HCT116 (cell line): ENCODE measurements at regions not wholly inside any gene's neighbourhood (a gene's known extent, or its start where the extent isn't known, plus 50 kb on each side); places are given as distances from the start of the nearest gene placed in this dataset.

Experiments used
- ATAC-seq: fragments of 200-7000 bp; cut with Tn5 transposase; 2 replicates; pipeline ENCODE4 v1.9.1; 2020; ENCODE audit warnings: mild to moderate bottlenecking, moderate library complexity
- BruUV-seq: library from RNA; stranded (reverse); fragments of 400-500 nt; replicated peaks from 2 replicates; lab custom pipeline; 2021; lab: Mats Ljungman, UMichigan
- CTCF ChIA-PET: fragments of 300-600 bp; sonication (Branson Sonifier 250); formaldehyde crosslinking; loops from one replicate; lab custom pipeline; 2021; ENCODE audit warnings: antibody characterized with exemption; lab: Charles Lee
- POLR2A ChIA-PET: fragments of 300-600, 350-600 bp; sonication (Branson Sonifier 250); formaldehyde crosslinking; loops from one replicate; lab custom pipeline; 2021; ENCODE audit warnings: antibody characterized with exemption; lab: Charles Lee
- RAD21 ChIA-PET, 2 experiments: fragments of 300-600 bp; sonication (Branson Sonifier 250); formaldehyde crosslinking; loops; one replicate each; lab custom pipeline; 2023; ENCODE audit warnings: low total read pairs in 2 of 2; ENCODE audit not compliant: uncharacterized antibody in 2 of 2, unreplicated experiment in 2 of 2, low non-redundant PET in 1 of 2; lab: Charles Lee
- DNase-seq: peaks from one replicate; pipeline ENCODE4 v3.0.0-alpha.2; 2010; ENCODE audit warnings: low read depth, low spot score
- H2AFZ ChIP-seq: fragments of 200-600 bp; shearing (Covaris generic), sonication (generic); 2 replicates; pipeline ENCODE4 v1.6.1; 2017; ENCODE audit warnings: low read depth, mixed run types, mixed read lengths, antibody characterized with exemption, low read length; ENCODE audit not compliant: poor library complexity, severe bottlenecking
- H3K27ac ChIP-seq: 2 replicates; pipeline ENCODE4 v1.5.1; 2012; ENCODE audit warnings: low read depth, low read length
- H3K27me3 ChIP-seq: fragments of 200-600 bp; sonication (generic); 2 replicates; pipeline ENCODE4 v1.6.1; 2016; ENCODE audit warnings: mixed run types, low read length, mixed read lengths; ENCODE audit not compliant: insufficient read depth
- H3K36me3 ChIP-seq, 2 experiments: fragments of 200-500 bp in 1 of 2; fragments of 200-600 bp in 1 of 2; sonication (Bioruptor generic) in 1 of 2; sonication (generic) in 1 of 2; 2 replicates each; pipeline versions ENCODE4 v1.5.1 to v1.6.1; 2014 to 2016; ENCODE audit warnings: low read length in 2 of 2, inconsistent platforms in 1 of 2, mixed read lengths in 1 of 2, mixed run types in 1 of 2; ENCODE audit not compliant: insufficient read depth in 2 of 2, control insufficient read depth in 1 of 2
- H3K4me1 ChIP-seq, 2 experiments: fragments of 200-600 bp in 1 of 2; sonication (generic) in 1 of 2; 2 replicates each; pipeline versions ENCODE4 v1.5.1 to v1.6.1; 2012 to 2017; ENCODE audit warnings: low read length in 2 of 2, inconsistent platforms in 1 of 2, mild to moderate bottlenecking in 1 of 2, mixed read lengths in 1 of 2, mixed run types in 1 of 2, moderate library complexity in 1 of 2; ENCODE audit not compliant: insufficient read depth in 2 of 2, control insufficient read depth in 1 of 2
- H3K4me2 ChIP-seq: fragments of 200-600 bp; sonication (generic); 2 replicates; pipeline ENCODE4 v1.6.1; 2017; ENCODE audit warnings: mixed run types, low read length, mixed read lengths
- H3K4me3 ChIP-seq, 2 experiments: fragments of 200-600 bp in 1 of 2; sonication (generic) in 1 of 2; replicated peaks in 1 of 2; 2 replicates each; pipeline ENCODE4 v1.5.1; 2011 to 2016; ENCODE audit warnings: low read length in 2 of 2, control low read depth in 1 of 2, low read depth in 1 of 2, mild to moderate bottlenecking in 1 of 2, mixed read lengths in 1 of 2, mixed run types in 1 of 2
- H3K79me2 ChIP-seq: fragments of 200-600 bp; sonication (generic); 2 replicates; pipeline ENCODE4 v1.6.1; 2017; ENCODE audit warnings: mild to moderate bottlenecking, mixed run types, low read length, moderate library complexity, mixed read lengths; ENCODE audit not compliant: insufficient read depth
- H3K9ac ChIP-seq: fragments of 200-600 bp; sonication (generic); 2 replicates; pipeline ENCODE4 v1.6.1; 2016; ENCODE audit warnings: low read length, mixed read lengths
- H3K9me2 ChIP-seq: fragments of 200-600 bp; sonication (generic), shearing (Covaris generic); 2 replicates; pipeline ENCODE4 v1.6.1; 2017; ENCODE audit warnings: mixed run types, mild to moderate bottlenecking, moderate library complexity; ENCODE audit not compliant: insufficient read depth
- H3K9me3 ChIP-seq, 2 experiments: fragments of 200-500 bp in 1 of 2; fragments of 200-600 bp in 1 of 2; sonication (Bioruptor generic) in 1 of 2; sonication (generic) in 1 of 2; 2 replicates each; pipeline ENCODE4 v1.6.1; 2014 to 2017; ENCODE audit warnings: low read length in 2 of 2, mixed read lengths in 2 of 2, inconsistent platforms in 1 of 2, low read depth in 1 of 2, mild to moderate bottlenecking in 1 of 2, mixed run types in 1 of 2, moderate library complexity in 1 of 2; ENCODE audit not compliant: control insufficient read depth in 1 of 2, insufficient read depth in 1 of 2
- H4K20me1 ChIP-seq: fragments of 200-600 bp; sonication (generic), shearing (Covaris generic); 2 replicates; pipeline ENCODE4 v1.6.1; 2017; ENCODE audit warnings: mixed run types, mild to moderate bottlenecking, moderate library complexity; ENCODE audit not compliant: insufficient read depth
- ELF1 ChIP-seq: IDR thresholded peaks from 2 replicates; pipeline ENCODE4 v1.6.1; 2012; ENCODE audit warnings: low read depth, borderline replicate concordance
- EZH2 ChIP-seq: fragments of 200-600 bp; sonication (generic); IDR thresholded peaks from 2 replicates; pipeline ENCODE4 v1.6.1; 2017; ENCODE audit warnings: antibody characterized with exemption, mixed run types
- EZH2phosphoT487 ChIP-seq: fragments of 200-600 bp; IDR thresholded peaks from 2 replicates; pipeline ENCODE4 v1.6.1; 2018; ENCODE audit warnings: antibody characterized with exemption, borderline replicate concordance
- POLR2A ChIP-seq: IDR thresholded peaks from 2 replicates; pipeline ENCODE4 v1.7.0; 2011; ENCODE audit warnings: borderline replicate concordance; ENCODE audit not compliant: insufficient read depth, insufficient read length; ENCODE audit errors: extremely low read depth
- POLR2AphosphoS5 ChIP-seq: IDR thresholded peaks from 2 replicates; pipeline ENCODE4 v1.6.1; 2011; ENCODE audit warnings: mild to moderate bottlenecking, low read depth, low read length, moderate library complexity
- RAD21 ChIP-seq: IDR thresholded peaks from 2 replicates; pipeline ENCODE4 v1.6.1; 2012; ENCODE audit warnings: low read depth, mild to moderate bottlenecking
- TCF7L2 ChIP-seq: IDR thresholded peaks from 2 replicates; pipeline ENCODE4 v1.7.0; 2011; ENCODE audit warnings: borderline replicate concordance, inconsistent platforms; ENCODE audit not compliant: insufficient read depth, insufficient read length; ENCODE audit errors: extremely low read depth
- intact Hi-C: fragments of 100-400 bp; cut with micrococcal nuclease; formaldehyde crosslinking; loops from 2 replicates; pipeline ENCODE4 v1.10.0; 2022

DNA sequence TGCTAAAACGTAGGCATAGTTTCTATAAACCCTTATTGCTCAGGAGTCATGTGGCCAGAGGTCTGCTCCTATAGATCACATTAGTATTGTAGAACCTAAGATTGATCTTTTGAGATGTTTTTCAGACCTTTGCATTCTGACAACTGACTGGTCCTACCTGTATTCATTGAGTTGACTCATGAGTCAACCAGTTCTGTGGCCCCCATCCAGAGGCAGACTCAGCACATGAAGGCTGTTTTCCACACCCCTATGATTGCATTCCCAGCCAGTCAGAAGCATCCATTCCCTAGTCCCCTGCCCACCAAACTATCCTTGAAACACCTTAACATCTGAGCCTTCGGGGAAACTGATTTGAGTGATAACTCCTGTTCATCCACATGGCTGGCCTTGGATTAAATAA is 451.7 kb downstream of the SIPA1L2 start:
- RAD21 ChIA-PET: no interaction called here
- ATAC-seq (no peak), DNase-seq (no peak)
- no peaks in the 10 kb centered on the region for H3K9me2 ChIP-seq
- no TSS peak for BruUV-seq
- no peaks in the 10 kb centered on the region for H3K4me1 ChIP-seq
- H3K27ac ChIP-seq: no peak overlapping the region
- no peak overlapping the region for H2AFZ ChIP-seq
- no peak overlapping the region for H3K9ac ChIP-seq
- H3K27me3 ChIP-seq: no peaks in the 10 kb centered on the region
- no peaks in the 10 kb centered on the region for H3K36me3 ChIP-seq
- no peak overlapping the region for H3K4me3 ChIP-seq
- H4K20me1 ChIP-seq: no peaks in the 10 kb centered on the region
- no peak for TF ChIP-seq RAD21
- no peak for TF ChIP-seq ELF1
- TF ChIP-seq TCF7L2: no peak
- TF ChIP-seq, all 23 proteins: peak for 0
- H3K4me2 ChIP-seq: no peak overlapping the region
- H3K9me3 ChIP-seq: no peaks in the 10 kb centered on the region
- CTCF ChIA-PET: no interaction called here
- POLR2A ChIA-PET: no interaction called here
- intact Hi-C loops: no loop called here
- H3K79me2 ChIP-seq: no peaks in the 10 kb centered on the region

DNA sequence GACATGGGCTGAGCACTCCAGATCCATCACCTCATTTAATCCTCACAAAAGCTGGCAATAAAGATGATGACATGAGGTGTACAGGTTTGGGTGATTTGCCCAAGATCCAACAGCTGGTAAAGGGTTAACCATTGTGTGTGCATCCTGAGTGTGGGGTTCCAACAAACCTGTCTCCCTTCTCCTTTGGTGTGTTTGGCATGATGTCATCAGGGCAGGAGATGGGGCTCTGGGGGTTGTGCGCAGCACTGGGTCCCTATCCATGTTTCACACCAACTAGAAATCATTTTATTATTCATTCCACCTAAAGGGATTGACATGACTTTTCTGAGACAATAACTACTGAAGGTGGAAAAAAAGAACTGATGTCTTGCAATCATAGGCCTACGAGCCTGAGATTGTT is 452.5 kb downstream of the SIPA1L2 start:
- Histone ChIP-seq H3K4me1 (no peaks in the 10 kb centered on the region), H3K27me3 (no peaks in the 10 kb centered on the region), H3K9ac (no peak overlapping the region), H3K9me2 (no peaks in the 10 kb centered on the region), H2AFZ (no peak overlapping the region), H4K20me1 (no peaks in the 10 kb centered on the region), H3K4me2 (no peak overlapping the region), H3K9me3 (no peaks in the 10 kb centered on the region), H3K4me3 (no peak overlapping the region), H3K36me3 (no peaks in the 10 kb centered on the region), H3K79me2 (no peaks in the 10 kb centered on the region), H3K27ac (no peak overlapping the region)
- ATAC-seq: no peak
- no TSS peak for BruUV-seq
- ChIA-PET POLR2A (no interaction called here), CTCF (no interaction called here), RAD21 (no interaction called here)
- TF ChIP-seq EZH2phosphoT487 (no peak), EZH2 (no peak), POLR2A (no peak), POLR2AphosphoS5 (no peak)
- no peak for DNase-seq
- intact Hi-C loops: no loop called here
